HCEC 1CT (cell line): ENCODE measurements at regions not wholly inside any gene's neighbourhood (a gene's known extent, or its start where the extent isn't known, plus 50 kb on each side); places are given as distances from the start of the nearest gene placed in this dataset.
"Not testable (repeated sequence)": the region's sequence is repeated elsewhere in the genome, so short reads cannot be mapped to it uniquely, and the experiment has no call there.

Experiments used
- DNase-seq: peaks from one replicate; pipeline ENCODE4 v3.0.0-alpha.2; 2017

DNA sequence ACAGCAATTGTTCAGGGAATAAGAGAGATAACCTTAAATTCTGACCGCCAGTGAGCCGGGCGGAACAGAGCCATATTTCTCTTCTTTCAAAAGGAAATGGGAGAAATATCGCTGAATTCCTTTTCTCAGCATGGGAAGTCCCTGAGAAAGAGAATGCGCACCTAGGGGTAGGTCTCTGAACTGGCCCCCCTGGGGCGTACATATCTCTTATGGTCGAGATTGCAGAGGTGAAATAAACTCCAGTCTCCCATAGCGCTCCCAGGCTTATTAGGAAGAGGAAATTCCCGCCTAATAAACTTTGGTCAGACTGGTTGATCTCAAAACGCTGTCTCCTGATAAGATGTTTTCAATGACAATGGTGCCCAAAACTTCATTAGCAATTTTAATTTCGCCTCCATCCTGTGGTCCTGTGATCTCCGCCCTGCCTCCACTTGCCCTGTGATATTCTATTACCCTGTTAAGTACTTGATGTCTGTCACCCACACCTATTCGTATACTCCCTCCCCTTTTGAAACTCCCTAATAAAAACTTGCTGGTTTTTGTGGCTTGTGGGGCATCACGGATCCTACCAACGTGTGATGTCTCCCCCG lies 195.8 kb upstream of the HMCN1 start:
- not testable (repeated sequence) for DNase-seq

DNA sequence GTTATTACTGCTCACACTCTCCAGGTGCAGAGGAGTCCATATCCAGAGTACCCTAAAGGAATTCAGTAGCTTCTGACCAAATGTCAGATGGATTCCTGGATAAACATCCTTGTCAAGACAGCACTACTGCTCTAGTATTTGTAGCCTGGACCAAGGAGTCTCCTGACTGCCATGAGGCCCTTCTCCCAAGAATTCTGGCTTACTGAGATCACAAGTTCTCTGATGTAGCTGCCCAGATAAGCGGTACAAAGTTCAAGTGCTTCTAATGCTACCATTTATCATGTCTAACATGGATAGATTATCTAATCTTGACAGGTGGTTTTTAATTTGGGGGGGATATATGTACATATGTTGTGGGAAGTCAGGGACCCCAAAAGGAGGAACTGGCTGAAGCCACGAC lies 196.6 kb upstream of the HMCN1 start:
- no peak for DNase-seq

DNA sequence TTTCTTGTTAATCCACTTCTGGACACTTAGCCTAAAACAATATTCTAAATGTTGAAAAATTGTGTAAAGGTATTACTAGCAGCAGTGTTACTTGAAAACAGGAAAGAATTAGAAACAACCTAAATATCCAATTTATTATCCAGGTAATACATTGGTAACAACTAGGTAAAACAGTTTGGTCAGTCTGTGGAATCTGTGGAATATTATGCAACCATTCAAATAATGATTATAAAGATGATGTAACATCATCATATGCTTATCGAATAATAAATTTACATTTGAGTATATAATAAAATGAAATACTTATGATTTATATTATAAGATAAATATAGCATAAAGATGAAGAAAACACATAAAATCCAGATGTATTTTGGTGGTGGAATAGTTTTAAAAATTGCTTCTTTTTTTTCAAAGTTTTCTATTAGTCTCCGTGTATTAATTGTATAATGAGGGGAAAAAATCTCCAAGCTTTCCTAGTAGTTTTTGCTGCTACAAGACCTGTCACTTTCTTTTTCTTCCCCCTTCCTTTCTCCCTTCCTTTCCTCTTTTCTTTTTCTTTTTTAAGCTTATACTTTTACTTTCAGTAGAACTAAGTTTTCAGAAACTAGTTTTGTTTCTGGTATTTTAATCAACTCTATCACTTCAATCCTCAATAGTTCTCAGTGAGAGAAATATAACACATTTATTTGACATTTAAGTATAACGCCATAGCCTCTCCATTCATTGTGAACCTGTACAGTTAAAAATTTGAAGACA lies 197.8 kb upstream of the HMCN1 start:
- DNase-seq: no peak

DNA sequence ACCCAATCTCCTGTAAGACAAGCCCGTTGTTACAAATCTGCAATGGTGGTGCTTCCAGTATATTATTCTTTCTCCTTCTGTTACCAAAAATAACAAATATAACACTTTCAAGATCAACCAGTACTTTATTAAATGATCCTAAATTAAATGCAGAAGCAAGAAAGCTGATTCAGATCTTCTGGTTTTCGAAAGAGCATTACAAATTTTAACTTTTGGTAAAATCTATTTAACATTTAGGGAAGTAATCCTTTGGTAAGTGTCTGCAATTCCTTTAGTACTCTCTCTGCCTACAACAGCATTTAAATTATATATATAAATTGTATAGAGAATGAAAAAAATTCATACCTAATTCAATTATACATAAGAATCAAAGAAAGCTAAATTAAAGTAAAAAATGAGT lies 198.6 kb upstream of the HMCN1 start:
- DNase-seq: no peak

DNA sequence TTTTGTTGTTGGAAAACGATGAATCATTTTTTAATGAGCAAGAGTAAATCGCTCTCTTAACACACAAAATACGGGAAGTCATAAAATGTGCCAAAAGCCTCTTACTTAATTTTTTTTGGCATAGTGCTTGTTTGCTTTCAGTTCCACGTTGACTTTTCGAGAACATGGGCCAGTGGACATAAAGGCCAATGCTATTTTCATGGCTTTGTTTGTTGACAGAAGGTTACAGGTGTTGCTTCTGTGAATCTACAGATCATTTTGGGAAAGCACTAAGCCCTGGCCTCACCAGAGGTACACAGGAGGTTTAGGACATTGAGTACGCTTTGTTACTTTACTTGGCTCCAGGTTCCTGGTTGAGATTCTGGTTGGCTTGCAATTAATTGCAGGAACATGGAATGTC lies 199.4 kb upstream of the HMCN1 start:
- no peak for DNase-seq

DNA sequence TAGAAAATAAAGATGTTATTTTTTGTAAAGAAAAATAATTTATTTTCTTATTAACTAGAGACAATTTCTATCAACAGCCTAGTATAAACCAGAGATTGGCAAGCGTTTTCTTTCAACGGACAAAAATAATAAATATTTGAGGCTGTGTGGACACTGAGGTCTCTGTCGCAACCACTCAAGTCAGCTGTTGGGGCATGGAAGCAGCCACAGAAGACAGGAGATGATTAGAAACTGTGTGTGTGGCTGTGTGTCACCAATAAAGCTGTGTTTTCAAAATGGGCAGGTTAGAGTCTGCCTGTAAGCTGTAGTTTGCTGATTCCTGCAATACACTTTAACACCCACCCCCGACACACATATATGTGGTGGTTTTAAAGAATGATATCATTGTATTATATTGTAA lies 200.6 kb upstream of the HMCN1 start:
- no peak for DNase-seq

DNA sequence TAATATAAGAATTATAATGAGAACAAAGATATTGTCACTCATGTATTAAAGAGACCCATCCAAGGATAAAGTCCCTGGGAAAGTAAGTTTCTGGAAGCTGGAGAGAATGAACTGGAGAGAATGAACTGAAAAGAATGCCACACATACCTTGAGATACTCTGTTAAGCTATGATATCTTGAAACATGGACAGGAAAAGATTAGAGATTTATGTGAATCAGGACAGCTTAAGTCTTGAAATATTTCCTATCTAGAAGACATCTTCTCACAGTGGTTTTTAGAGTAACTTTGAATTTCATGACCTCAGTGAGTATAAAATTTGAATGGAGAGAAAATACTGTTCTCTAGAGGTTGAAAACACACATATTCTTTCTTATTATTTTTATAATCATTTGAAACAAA lies 201.3 kb upstream of the HMCN1 start:
- DNase-seq: no peak

DNA sequence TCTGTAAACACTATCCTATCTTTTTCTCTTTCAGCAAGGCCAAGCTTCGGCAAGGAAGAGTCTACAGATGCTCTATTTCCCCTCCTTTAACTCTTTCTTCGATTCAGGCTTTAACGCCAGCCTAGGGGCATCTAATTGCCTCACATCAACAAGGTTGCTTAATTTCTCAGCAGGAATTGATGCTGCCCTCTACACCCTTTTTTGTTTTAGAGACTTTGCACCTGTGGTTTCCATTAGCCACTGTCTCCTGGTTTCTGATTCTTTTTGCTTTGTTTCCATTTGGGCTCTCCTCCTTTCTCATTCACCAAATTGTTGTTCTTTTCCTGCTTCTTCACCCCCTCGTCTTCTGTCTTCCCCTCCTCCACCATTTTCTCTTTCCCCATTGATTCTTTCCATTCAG lies 202.4 kb upstream of the HMCN1 start:
- no peak for DNase-seq

DNA sequence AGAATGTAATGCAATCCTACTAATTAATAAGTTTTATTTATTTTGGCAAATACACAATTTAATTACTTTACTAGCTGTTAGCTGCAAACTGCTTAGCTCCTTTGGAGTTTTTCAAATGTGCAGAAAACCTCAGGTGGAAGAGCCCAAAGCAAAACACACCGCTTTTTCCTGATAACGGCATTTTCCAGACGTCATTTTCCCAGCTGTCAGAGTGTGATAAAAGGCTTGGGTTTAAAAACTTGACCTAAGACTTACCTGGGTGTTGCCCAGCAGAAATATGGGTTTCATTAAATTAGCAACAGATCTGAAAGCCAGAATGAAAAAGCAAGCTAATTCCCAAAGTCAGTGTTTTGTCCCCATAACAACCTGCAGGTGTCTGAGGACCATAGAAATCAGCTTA lies 204.0 kb upstream of the HMCN1 start:
- DNase-seq: no peak

DNA sequence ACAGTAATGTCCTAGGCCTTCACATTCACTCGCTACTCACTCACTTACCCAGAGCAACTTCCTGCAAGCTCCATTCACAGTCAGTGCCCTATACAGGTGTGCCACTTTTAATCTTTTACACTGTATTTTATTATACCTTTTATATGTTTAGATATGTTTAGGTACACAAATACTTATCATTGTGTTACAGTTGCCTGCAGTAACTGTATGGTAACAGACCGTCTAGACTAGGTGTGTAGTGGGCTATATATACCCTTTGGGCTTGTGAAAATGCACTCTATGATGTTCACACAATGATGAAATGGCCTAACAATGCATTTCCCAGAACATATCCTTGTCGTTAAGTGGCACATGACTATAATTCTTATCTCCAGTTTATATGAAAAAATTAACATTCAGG lies 204.5 kb upstream of the HMCN1 start:
- no peak for DNase-seq

DNA sequence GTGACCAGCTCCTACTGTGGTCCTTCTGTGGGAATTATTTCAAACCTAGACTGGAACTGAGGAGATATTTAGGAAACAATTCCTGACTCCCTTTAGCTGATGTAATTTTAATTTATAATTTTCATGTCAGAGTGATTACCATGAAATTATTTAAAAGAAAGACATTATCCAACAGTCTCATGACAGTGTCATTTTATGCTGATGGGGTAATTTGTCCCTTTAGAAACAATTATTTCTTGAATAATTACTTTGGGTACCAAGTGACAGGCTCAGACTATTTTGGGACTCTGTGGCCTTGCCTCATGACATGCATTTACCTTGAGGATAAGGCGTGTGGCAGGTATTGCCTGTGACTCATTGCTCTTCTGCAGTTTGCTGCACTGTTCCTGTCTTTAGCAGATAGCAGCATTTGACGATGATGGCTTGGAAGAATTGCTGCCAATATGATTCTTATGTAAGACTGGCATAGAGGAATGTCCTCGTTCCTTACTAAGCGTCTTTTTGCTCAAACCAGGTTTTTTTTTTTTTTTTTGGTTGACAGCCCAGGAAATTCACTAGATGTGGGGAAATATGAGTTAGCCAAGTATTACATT lies 206.0 kb upstream of the HMCN1 start:
- no peak for DNase-seq

DNA sequence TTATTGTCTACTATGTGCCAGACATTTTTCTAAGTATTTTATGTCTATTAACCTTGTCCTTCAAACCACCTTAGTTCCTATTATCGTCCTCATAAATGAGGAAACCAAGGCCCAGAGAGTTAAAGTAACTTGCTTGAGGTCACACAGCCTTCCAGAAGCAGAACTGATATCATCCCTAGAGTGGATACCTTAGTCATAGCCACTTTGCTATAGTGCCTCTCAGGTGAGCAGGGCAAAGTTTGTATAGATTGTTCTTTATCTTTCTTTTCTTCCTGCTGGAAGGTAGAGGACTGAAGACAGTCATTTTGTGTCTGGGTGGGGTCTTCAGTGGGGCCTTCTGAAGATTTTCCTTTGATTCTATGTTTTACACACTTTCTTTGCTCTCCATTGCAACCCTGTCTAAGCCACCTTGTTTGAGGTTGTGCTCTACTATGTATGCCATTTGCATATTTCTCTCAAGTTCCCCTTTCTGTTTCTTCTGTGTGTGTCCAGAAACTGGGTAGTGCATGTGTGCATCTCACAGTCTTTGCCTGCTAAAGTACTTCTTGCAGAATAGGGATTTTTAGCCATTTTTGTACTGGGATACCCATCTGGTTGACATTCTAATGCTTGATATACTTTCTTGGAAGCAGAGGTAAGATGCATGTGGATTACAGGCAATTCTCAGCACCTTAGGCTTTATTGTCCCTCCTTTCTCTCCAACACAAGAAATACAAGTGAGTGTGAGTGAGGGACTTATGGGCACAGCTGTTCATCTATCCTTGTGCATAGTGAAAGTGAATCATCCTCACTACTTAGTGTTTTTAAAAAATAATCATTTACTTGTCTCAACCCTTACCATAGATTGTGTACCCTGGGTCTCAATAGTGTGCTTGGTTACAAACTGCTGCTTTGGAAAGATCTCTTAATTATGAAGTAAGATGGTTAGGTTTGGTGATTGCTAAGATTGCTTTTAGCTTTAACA lies 207.6 kb upstream of the HMCN1 start:
- DNase-seq: no peak

DNA sequence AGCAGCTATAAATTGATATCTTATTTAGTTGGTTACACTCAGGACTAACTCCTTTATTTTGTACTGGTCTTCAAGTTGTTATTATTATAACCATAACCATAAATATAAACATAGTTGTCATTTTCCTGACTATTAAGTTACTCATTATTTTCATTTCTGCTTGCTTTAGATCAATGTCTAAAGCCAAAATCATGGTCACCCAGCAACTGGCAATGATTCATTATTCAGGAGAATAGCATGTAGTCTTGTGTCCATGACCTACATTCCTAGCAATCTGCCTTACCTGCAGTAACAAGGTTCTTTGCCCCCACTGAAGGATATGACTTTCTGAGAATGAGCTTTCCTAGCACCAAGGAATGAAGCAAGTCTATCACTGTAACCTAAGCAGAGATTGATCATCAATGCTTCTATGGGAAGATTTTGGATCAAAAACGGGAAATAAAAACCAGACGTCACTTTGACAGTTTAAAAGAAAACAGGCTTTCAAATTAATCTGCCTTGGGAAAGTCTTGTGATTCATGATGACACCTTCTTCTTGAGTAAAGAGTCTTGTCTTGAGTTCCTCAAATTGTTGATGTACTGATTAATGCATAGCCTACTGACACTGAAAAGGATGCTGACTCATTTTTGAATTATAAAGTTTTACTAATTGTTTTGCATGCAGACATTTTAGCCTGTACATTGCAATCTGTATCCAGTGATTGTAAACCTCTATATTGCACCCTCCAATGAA lies 203.3 kb upstream of the IVNS1ABP start:
- peak; percentile 25 for DNase-seq

DNA sequence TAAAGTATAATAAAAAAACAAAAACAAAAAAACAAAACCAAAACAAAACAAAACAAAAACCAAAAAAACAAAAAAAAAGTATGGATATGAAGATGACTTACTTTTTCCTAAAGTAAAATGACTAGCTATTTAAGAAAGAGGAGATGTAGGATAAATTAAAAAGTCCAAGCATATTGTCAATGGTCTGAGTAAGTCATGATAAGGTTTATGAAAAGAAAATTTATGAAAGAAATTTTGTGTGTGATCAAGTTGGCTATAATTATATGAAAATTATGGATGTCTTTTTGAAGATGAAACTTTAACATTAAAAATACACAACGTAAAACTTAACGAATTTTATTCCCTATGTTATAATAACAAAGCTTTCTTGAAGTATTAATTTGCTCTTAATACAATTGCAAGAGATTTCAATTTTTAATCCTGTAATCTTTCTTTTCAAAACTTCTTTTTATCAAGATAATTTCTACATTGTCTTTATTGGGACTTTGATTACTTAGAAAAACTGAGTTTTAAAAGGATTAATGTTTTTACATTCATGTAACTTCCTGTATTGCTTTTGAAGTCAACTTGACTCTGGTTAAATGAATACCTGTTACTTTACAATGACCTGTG lies 200.9 kb upstream of the IVNS1ABP start:
- no peak for DNase-seq

DNA sequence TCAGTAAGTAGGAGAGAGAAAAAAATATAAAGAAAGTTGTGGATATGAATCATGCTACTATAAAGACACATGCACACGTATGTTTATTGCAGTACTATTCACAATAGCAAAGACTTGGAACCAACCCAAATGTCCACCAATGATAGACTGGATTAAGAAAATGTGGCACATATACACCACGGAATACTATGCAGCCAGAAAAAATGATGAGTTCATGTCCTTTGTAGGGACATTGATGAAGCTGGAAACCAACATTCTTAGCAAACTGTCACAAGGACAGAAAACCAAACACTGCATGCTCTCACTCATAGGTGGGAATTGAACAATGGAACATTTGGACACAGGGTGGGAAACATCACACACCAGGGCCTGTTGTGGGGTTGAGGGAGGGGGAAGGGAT lies 200.3 kb upstream of the IVNS1ABP start:
- not testable (repeated sequence) for DNase-seq

DNA sequence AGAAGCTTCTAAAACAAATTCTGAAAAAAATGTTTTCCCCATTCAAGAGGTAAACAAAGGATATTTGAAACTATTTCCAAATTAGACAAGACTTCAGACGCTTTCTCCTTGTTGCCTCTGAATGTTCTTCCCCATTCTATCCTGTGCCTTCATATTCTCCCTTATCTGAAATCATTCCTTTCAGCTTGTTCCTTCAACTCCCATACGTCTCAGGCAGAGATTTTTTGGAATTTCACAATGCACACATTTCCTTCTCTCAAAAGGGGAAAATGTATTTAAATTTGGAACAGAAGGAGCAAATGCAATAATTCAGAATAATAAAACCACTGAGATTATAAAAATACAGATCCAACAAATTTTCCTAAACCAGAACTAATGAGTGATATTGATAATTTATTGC lies 198.7 kb upstream of the IVNS1ABP start:
- DNase-seq: no peak

DNA sequence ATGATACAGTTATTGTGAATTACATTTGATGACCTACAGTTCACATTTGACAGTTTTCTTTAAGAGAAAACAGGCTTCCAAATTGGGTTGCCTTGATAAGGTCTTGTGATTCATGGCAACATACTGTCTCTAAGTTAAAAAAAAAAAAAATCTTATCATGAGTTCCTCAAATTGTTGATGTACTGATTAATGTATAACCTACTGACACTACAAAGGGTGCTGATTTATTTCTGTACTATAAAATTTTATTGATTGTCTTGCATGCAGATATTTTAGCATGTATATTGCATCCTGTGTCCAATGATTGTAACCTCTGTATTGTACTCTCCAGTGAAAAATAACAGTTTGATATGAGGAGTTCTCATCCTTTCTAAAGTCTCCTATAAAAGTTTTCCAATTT lies 197.3 kb upstream of the IVNS1ABP start:
- no peak for DNase-seq

DNA sequence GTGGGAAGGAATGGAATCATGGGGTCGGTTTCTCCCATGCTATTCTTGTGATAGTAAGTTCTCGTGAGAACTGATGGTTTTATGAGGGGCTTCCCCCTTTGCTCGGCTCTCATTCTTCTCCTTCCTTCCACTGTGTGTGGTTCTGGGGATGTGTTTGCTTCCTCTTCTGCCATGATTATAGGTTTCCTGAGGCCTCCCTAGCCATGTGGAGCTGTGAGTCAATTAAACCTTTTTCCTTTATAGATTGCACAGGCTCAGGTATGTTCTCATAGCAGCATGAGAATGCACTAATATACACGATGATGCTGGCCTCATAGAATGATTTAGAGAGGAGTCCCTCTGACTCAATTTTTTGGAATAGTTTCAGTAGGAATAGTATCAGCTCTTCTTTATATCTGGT lies 195.4 kb upstream of the IVNS1ABP start:
- DNase-seq: no peak

DNA sequence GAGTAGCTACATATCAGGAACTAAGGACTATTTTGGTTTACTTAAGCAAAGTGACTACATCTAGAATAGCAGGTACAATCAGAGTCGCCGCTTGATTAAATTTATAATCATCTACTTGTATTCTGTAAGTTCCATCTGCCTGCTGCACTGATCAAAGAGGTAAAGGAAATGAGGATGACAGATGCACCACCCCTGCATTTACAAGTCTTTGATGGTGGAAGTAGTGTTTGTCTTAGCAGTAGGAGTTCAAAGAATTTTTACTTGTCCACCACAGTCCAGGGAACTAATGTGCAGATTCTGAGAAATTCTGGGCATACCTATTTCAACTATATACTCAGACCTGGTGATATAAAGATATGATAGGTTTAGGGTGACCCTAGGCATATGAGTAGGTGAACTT lies 184.1 kb upstream of the IVNS1ABP start:
- no peak for DNase-seq

DNA sequence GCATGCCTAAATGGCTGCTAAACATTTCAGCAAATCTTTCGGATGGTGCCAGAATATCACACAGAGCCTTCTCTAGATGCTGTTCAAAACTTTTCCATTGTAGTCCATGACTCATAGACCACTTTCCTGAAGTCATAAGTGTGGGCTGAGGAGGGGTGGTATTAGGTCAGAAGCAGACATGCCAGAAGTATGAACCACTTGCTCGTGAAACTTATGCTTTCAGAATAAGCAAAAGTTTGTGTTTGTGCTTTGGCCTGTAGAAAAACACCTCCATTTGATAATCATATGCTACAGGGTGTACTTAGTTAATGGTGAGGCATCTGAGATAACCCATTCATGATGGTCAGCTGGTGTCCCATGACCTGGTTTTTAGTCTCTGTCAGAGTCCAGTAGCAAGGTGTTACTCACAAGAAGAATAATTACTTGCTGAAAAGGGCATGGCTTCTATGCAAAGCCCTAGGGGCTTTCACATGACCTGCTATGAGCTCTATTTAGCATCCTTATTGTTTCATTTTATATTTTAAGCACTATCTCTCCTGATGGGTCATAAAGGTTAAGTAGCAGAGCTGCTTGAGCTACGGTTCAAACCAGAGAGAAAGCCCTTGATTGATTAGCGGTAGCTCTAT lies 183.1 kb upstream of the IVNS1ABP start:
- DNase-seq: peak; percentile 28

DNA sequence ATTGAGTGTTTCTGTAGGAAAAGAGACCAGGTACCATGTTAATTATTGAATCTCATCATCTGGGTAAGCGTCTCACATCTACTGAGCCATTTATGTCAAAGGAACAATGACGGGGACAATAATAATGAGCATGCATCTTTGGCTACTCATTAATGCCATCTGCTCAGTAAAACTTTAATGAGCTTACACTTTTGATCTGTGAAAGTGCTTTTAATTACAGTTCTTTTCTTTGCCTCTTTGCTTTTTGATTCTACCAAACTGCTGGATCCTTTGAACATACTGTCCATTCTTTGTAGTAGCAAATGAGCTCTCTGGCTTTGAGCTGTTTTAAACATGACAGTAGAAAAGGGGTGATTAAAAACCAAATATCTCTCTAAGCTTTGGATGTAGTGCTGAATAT lies 181.2 kb upstream of the IVNS1ABP start:
- no peak for DNase-seq

DNA sequence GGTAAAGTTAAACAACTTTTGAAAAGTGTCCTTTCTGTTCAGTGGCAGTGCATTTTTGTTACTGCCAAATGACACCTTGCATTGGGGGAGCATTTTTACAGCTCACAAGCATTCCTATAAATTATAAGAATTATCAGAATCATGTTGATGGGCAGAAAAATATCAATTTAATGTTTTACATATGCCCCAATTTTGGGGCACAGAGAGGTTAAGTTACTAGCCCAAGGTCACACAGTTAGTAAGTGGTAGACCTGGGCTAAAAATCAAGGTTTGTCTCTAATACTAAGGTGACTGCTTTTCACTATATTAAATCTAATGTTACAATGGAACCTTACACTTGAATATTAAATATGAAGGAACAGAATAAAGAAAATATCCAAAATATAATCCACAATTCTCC lies 180.1 kb upstream of the IVNS1ABP start:
- no peak for DNase-seq
